Thyroid gland (tissue), 4 donors: ENCODE measurements at regions not wholly inside any gene's neighbourhood (a gene's known extent, or its start where the extent isn't known, plus 50 kb on each side); places are given as distances from the start of the nearest gene placed in this dataset.

Experiments
- DNase-seq, 2 donors: peaks; one replicate each; pipeline ENCODE4 v3.0.0-alpha.2; 2019
- H3K27ac ChIP-seq, 3 donors: fragments of 200-600 bp; sonication (generic); 1 replicate in 2 of 3; 2 replicates in 1 of 3; pipeline ENCODE4 v1.5.1; 2016 to 2019; ENCODE audit warnings: mild to moderate bottlenecking in 1 of 3, moderate library complexity in 1 of 3
- H3K27me3 ChIP-seq: fragments of 200-600 bp; sonication (generic); one replicate; pipeline ENCODE4 v1.5.1; 2019
- H3K36me3 ChIP-seq, 2 donors: fragments of 200-600 bp; sonication (generic); one replicate each; pipeline ENCODE4 v1.5.1; 2016 to 2019
- H3K4me1 ChIP-seq, 2 donors: fragments of 200-600 bp; sonication (generic); one replicate each; pipeline ENCODE4 v1.5.1; 2017 to 2019
- H3K4me3 ChIP-seq, 3 donors: fragments of 200-600 bp; sonication (generic); replicated peaks in 1 of 3; 1 replicate in 2 of 3; 2 replicates in 1 of 3; pipeline ENCODE4 v1.5.1; 2016; ENCODE audit warnings: mild to moderate bottlenecking in 1 of 3
- H3K9me3 ChIP-seq: fragments of 200-600 bp; sonication (generic); one replicate; pipeline ENCODE4 v1.5.1; 2017
- POLR2A ChIP-seq, 2 donors: fragments of 450-650 bp; IDR thresholded peaks; one replicate each; pipeline ENCODE4 v1.6.1; 2017; ENCODE audit warnings: antibody characterized with exemption in 2 of 2, mild to moderate bottlenecking in 2 of 2, moderate library complexity in 1 of 2
- WGBS, 2 donors: methylation state at CpG; one replicate each; pipeline ENCODE4 v1.1.5; 2017; 5-methylcytosine and 5-hydroxymethylcytosine counted together
- intact Hi-C: fragments of 100-400 bp; cut with DNase I; formaldehyde crosslinking; loops from one replicate; pipeline ENCODE4 v1.15.1; 2023
- TF ChIP-seq, protein P1 (sequence below), 6 experiments: fragments of 200-600 bp in 3 of 6; fragments of 450-650 bp in 3 of 6; sonication (generic) in 3 of 6; IDR thresholded peaks; one replicate each; pipeline ENCODE4 v1.5.1; 2016 to 2019; ENCODE audit warnings: antibody characterized with exemption in 6 of 6, mild to moderate bottlenecking in 2 of 6, inconsistent platforms in 1 of 6, moderate library complexity in 1 of 6

DNA sequence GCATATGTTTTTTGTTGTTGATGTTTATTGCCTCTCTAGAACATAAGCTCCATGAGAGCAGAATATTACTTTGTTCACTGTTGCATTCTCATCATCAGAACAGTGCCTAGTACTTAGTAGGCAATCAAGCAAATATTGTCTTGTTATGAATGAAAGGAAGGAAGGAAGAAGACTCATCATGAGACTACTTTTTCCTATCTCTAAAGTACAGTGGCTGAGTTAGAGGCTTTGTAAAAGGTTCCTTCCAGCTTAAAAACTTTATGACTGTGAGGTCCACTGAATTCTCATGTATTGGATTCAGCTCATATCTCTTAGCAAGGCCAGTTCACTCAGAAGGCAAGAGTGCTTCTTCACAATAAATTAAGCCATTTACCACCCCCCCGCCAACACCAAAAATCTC lies 171.8 kb upstream of the NR3C1 start:
- intact Hi-C loops: no loop called here
- no peak for TF ChIP-seq POLR2A (IDR thresholded peaks at IDR 0.05)
- TF ChIP-seq, protein P1, sequence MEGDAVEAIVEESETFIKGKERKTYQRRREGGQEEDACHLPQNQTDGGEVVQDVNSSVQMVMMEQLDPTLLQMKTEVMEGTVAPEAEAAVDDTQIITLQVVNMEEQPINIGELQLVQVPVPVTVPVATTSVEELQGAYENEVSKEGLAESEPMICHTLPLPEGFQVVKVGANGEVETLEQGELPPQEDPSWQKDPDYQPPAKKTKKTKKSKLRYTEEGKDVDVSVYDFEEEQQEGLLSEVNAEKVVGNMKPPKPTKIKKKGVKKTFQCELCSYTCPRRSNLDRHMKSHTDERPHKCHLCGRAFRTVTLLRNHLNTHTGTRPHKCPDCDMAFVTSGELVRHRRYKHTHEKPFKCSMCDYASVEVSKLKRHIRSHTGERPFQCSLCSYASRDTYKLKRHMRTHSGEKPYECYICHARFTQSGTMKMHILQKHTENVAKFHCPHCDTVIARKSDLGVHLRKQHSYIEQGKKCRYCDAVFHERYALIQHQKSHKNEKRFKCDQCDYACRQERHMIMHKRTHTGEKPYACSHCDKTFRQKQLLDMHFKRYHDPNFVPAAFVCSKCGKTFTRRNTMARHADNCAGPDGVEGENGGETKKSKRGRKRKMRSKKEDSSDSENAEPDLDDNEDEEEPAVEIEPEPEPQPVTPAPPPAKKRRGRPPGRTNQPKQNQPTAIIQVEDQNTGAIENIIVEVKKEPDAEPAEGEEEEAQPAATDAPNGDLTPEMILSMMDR (IDR thresholded peaks at IDR 0.05): no peak
- Histone ChIP-seq H3K36me3 (no peaks in the 10 kb centered on the region), H3K9me3 (no peaks in the 10 kb centered on the region), H3K4me1 (peaks cover 7 to 18% of the 10 kb centered on the region in 2 donors), H3K4me3 (no peak overlapping the region), H3K27ac (no peak overlapping the region), H3K27me3 (no peaks in the 10 kb centered on the region)
- no peak for DNase-seq
- 97 to 100% methylated on average over 1 of the region's 1 CpG for WGBS, 2 donors

- TF ChIP-seq POLR2A (IDR thresholded peaks at IDR 0.05): no peak
- TF ChIP-seq, protein P1 (IDR thresholded peaks at IDR 0.05): no peak
- H3K27me3 ChIP-seq: no peaks in the 10 kb centered on the region
- 92 to 98% methylated on average over 1 of the region's 1 CpG for WGBS, 2 donors
- intact Hi-C loops: no loop called here
- no peaks in the 10 kb centered on the region for H3K9me3 ChIP-seq
- no peak overlapping the region for H3K27ac ChIP-seq
- H3K36me3 ChIP-seq: no peaks in the 10 kb centered on the region
- H3K4me1 ChIP-seq: peaks cover 7 to 18% of the 10 kb centered on the region in 2 donors
- DNase-seq: no peak
- no peak overlapping the region for H3K4me3 ChIP-seq
Measured at GRCh38 chr5:143574236-143574635, 170.8 kb upstream of the NR3C1 start.

- 88 to 90% methylated on average over 3 of the region's 3 CpGs for WGBS, 2 donors
- DNase-seq: no peak
- no peak overlapping the region for H3K27ac ChIP-seq
Measured at GRCh38 chr5:143573568-143574170, 170.2 kb upstream of the NR3C1 start.

GRCh38 chr5:143572671-143573070 lies 169.2 kb upstream of the NR3C1 start:
- Histone ChIP-seq H3K4me1 (peaks cover 7 to 16% of the 10 kb centered on the region in 2 donors), H3K27ac (no peak overlapping the region), H3K4me3 (no peak overlapping the region), H3K9me3 (no peaks in the 10 kb centered on the region), H3K36me3 (no peaks in the 10 kb centered on the region), H3K27me3 (no peaks in the 10 kb centered on the region)
- intact Hi-C loops: no loop called here
- no peak for TF ChIP-seq POLR2A (IDR thresholded peaks at IDR 0.05)
- TF ChIP-seq, protein P1 (IDR thresholded peaks at IDR 0.05): no peak
- no peak for DNase-seq
- 96 to 97% methylated on average over 4 of the region's 5 CpGs for WGBS, 2 donors

More at GRCh38 chr5:143573568-143574170, 170.2 kb upstream of the NR3C1 start:
- H3K4me3 ChIP-seq: no peak overlapping the region
- H3K27me3 ChIP-seq: no peaks in the 10 kb centered on the region
- intact Hi-C loops: no loop called here
- no peaks in the 10 kb centered on the region for H3K36me3 ChIP-seq
- TF ChIP-seq POLR2A (IDR thresholded peaks at IDR 0.05): no peak
- TF ChIP-seq, protein P1 (IDR thresholded peaks at IDR 0.05): no peak
- H3K4me1 ChIP-seq: peaks cover 7 to 18% of the 10 kb centered on the region in 2 donors
- no peaks in the 10 kb centered on the region for H3K9me3 ChIP-seq

- Histone ChIP-seq H3K36me3 (no peaks in the 10 kb centered on the region), H3K4me3 (no peak overlapping the region), H3K27ac (no peak overlapping the region), H3K27me3 (no peaks in the 10 kb centered on the region), H3K4me1 (peaks cover 7 to 9% of the 10 kb centered on the region in 2 donors), H3K9me3 (no peaks in the 10 kb centered on the region)
- WGBS, 2 donors: 92 to 95% methylated on average over 9 of the region's 9 CpGs
- TF ChIP-seq, protein P1 (IDR thresholded peaks at IDR 0.05): no peak
- no peak for TF ChIP-seq POLR2A (IDR thresholded peaks at IDR 0.05)
- no peak for DNase-seq
- intact Hi-C loops: no loop called here
Measured at GRCh38 chr5:143571642-143572624, 168.4 kb upstream of the NR3C1 start.
